ENCODE measurements at regions not wholly inside any gene's neighbourhood (a gene's known extent, or its start where the extent isn't known, plus 50 kb on each side); places are given as distances from the start of the nearest gene placed in this dataset.

- TF ChIP-seq DZIP1 (CRISPR knock-in tag; IDR thresholded peaks at IDR 0.05) (no peak), ESRRA (CRISPR knock-in tag; IDR thresholded peaks at IDR 0.05; ENCODE audit: low read depth) (no peak)
Measured at GRCh38 chr16:7270823-7271222, 61.8 kb upstream of the RBFOX1 start (continued).

GRCh38 chr16:7270006-7270405 lies 62.6 kb upstream of the RBFOX1 start:
- Histone ChIP-seq H2AFZ (ENCODE audit: low read length) (no peak overlapping the region), H3K36me3 (replicated peaks in 1 of 2; ENCODE audit: control insufficient read depth in 1 of 2, insufficient read depth in 2 of 2, low read length in 2 of 2) (no peaks in the 10 kb centered on the region), H4K20me1 (ENCODE audit: insufficient read depth, low read length) (no peaks in the 10 kb centered on the region), H3K79me2 (ENCODE audit: insufficient read depth, low read length) (no peaks in the 10 kb centered on the region), H3K4me3 (replicated peaks in 1 of 3; ENCODE audit: insufficient read depth in 1 of 3, low read depth in 2 of 3, low read length in 3 of 3) (no peak overlapping the region), H3K9me3 (ENCODE audit: low read length) (no peaks in the 10 kb centered on the region), H3K9ac (ENCODE audit: insufficient read depth, low read depth, low read length) (no peak overlapping the region), H3K27ac (ENCODE audit: extremely low read length, insufficient read depth, low read length) (no peak overlapping the region), H3K27me3 (ENCODE audit: control insufficient read depth in 1 of 2, insufficient read depth in 2 of 2, low read length in 2 of 2) (no peaks in the 10 kb centered on the region), H3K4me2 (ENCODE audit: low read depth, low read length) (no peak overlapping the region), H3K4me1 (ENCODE audit: insufficient read depth, low read length) (no peaks in the 10 kb centered on the region)
- intact Hi-C loops (cut with micrococcal nuclease; ENCODE audit: unreplicated experiment) (no loop called here), in situ Hi-C loops (cut with HindIII; ENCODE audit: extremely low pct_ligation_motif_present, low pct_unique_long_range_greater_than_20kb) (no loop called here)
- DNase-seq (ENCODE audit: low spot score) (no peak), ATAC-seq (no peak), FAIRE-seq (no peak)
- no TSS peak for BruUV-seq (replicated peaks)
- WGBS (ENCODE audit: low lambda C conversion rate) = 6% methylated on average over 4 of the region's 4 CpGs
- CTCF ChIA-PET (ENCODE audit: low intra/inter-chr PET ratio, low total read pairs) = no interaction called here
- POLR2A ChIA-PET = no interaction called here
- TF ChIP-seq SRY (CRISPR knock-in tag; IDR thresholded peaks at IDR 0.05) (no peak), AKAP8 (CRISPR knock-in tag; IDR thresholded peaks at IDR 0.05) (no peak), ZSCAN29 (CRISPR knock-in tag; conservative IDR thresholded peaks at IDR 0.05) (no peak), ATF6 (CRISPR knock-in tag; conservative IDR thresholded peaks at IDR 0.05) (no peak), ZHX1 (CRISPR knock-in tag; IDR thresholded peaks at IDR 0.05; ENCODE audit: low read depth) (no peak), ELK4 (CRISPR knock-in tag; IDR thresholded peaks at IDR 0.05; ENCODE audit: borderline replicate concordance) (no peak), ZNF709 (CRISPR knock-in tag; IDR thresholded peaks at IDR 0.05) (no peak), CEBPG (CRISPR knock-in tag; IDR thresholded peaks at IDR 0.05) (no peak), ZSCAN12 (CRISPR knock-in tag; IDR thresholded peaks at IDR 0.05) (no peak), FOXA1 (IDR thresholded peaks at IDR 0.05) (no peak), FOXA1 (CRISPR knock-in tag; IDR thresholded peaks at IDR 0.05) (no peak), ZNF703 (CRISPR knock-in tag; IDR thresholded peaks at IDR 0.05; ENCODE audit: borderline replicate concordance) (no peak), MXD3 (CRISPR knock-in tag; IDR thresholded peaks at IDR 0.05) (no peak), ZNF484 (CRISPR knock-in tag; IDR thresholded peaks at IDR 0.05; ENCODE audit: borderline replicate concordance, low read depth) (no peak)

Measured in HepG2 (cell line).